WTC11 (cell line): ENCODE measurements at regions not wholly inside any gene's neighbourhood (a gene's known extent, or its start where the extent isn't known, plus 50 kb on each side); places are given as distances from the start of the nearest gene placed in this dataset.

Experiments
- ATF1 ChIP-seq: sonication (generic); formaldehyde crosslinking; IDR thresholded peaks from 2 replicates; pipeline ENCODE4 v1.8.1; 2023; ENCODE audit warnings: mild to moderate bottlenecking, moderate library complexity, missing genetic modification reagents
- CTCF ChIP-seq: fragments of 200-600 bp; IDR thresholded peaks from 2 replicates; pipeline ENCODE4 v1.8.0; 2022; ENCODE audit warnings: antibody characterized with exemption
- MAX ChIP-seq: sonication (generic); formaldehyde crosslinking; IDR thresholded peaks from 2 replicates; pipeline ENCODE4 v1.8.0; 2022; ENCODE audit warnings: mild to moderate bottlenecking, missing genetic modification reagents
- PREB ChIP-seq: sonication (generic); formaldehyde crosslinking; IDR thresholded peaks from 2 replicates; pipeline ENCODE4 v1.8.1; 2022; ENCODE audit warnings: mild to moderate bottlenecking, missing genetic modification reagents, moderate library complexity, borderline replicate concordance
- USF1 ChIP-seq: sonication (generic); formaldehyde crosslinking; IDR thresholded peaks from 2 replicates; pipeline ENCODE4 v1.8.0; 2022; ENCODE audit warnings: mild to moderate bottlenecking, missing genetic modification reagents

- TF ChIP-seq CTCF (no peak), MAX (no peak), ATF1 (CRISPR knock-in tag) (no peak), PREB (no peak), USF1 (CRISPR knock-in tag) (no peak)
These were observed 369.7 kb downstream of the DCDC2C start for GRCh38 chr2:4073026-4073569.
